H1 (cell line): ENCODE measurements at regions not wholly inside any gene's neighbourhood (a gene's known extent, or its start where the extent isn't known, plus 50 kb on each side); places are given as distances from the start of the nearest gene placed in this dataset.
A peak's percentile ranks its signal among the peaks of the same experiment; 100 is the strongest.

ENCODE experiments used
- CTCF ChIA-PET: fragments of 300-600 bp; sonication (Branson Sonifier 250); formaldehyde crosslinking; loops from one replicate; lab custom pipeline; 2021; ENCODE audit not compliant: partially characterized antibody; lab: Charles Lee
- POLR2A ChIA-PET: fragments of 300-600 bp; sonication (Branson Sonifier 250); formaldehyde crosslinking; loops from one replicate; lab custom pipeline; 2021; ENCODE audit warnings: inconsistent platforms; ENCODE audit not compliant: partially characterized antibody; lab: Charles Lee
- DNase-seq, 2 experiments: peaks; one replicate each; pipeline versions ENCODE4 v3.0.0 to v3.0.0-alpha.2; 2010 to 2022; ENCODE audit warnings: low spot score in 2 of 2, low read depth in 1 of 2, mixed read lengths in 1 of 2
- FAIRE-seq: peaks from 2 replicates; lab custom pipeline; 2011; peaks lifted over from hg19 to GRCh38; lab: Jason Lieb, UNC
- H2AFZ ChIP-seq: 2 replicates; pipeline ENCODE4 v1.8.1; 2012; ENCODE audit warnings: low read length, inconsistent platforms
- H2AK5ac ChIP-seq: 2 replicates; pipeline ENCODE4 v1.6.1; 2013; ENCODE audit warnings: low read depth, low read length
- H2BK120ac ChIP-seq: replicated peaks from 2 replicates; pipeline ENCODE3; 2013; ENCODE audit warnings: low read depth, low read length, inconsistent platforms
- H2BK12ac ChIP-seq: 2 replicates; pipeline ENCODE4 v1.6.1; 2013; ENCODE audit warnings: low read depth, low read length
- H2BK15ac ChIP-seq: 2 replicates; pipeline ENCODE4 v1.6.1; 2013; ENCODE audit warnings: low read length
- H2BK20ac ChIP-seq: 2 replicates; pipeline ENCODE4 v1.6.1; 2013; ENCODE audit warnings: low read length
- H2BK5ac ChIP-seq: 2 replicates; pipeline ENCODE4 v1.6.1; 2013; ENCODE audit warnings: low read depth, low read length
- H3K14ac ChIP-seq: 2 replicates; pipeline ENCODE4 v1.6.1; 2013; ENCODE audit warnings: inconsistent platforms; ENCODE audit not compliant: insufficient read length
- H3K18ac ChIP-seq: 2 replicates; pipeline ENCODE4 v1.6.1; 2013; ENCODE audit warnings: low read length; ENCODE audit errors: extremely low read depth
- H3K23ac ChIP-seq: 2 replicates; pipeline ENCODE4 v1.6.1; 2013; ENCODE audit warnings: inconsistent platforms; ENCODE audit not compliant: insufficient read length
- H3K23me2 ChIP-seq: 2 replicates; pipeline ENCODE4 v1.6.1; 2013; ENCODE audit warnings: low read depth, low read length
- H3K27ac ChIP-seq: 2 replicates; pipeline ENCODE4 v1.6.1; 2011; ENCODE audit warnings: low read depth, low read length, inconsistent platforms
- H3K27me3 ChIP-seq, 4 experiments: replicated peaks in 1 of 4; 1 replicate in 1 of 4; 2 replicates in 3 of 4; pipeline versions ENCODE4 v1.6.1 to v1.8.1; 2011 to 2013; ENCODE audit warnings: low read length in 3 of 4, mild to moderate bottlenecking in 3 of 4, inconsistent platforms in 2 of 4, mixed read lengths in 2 of 4, moderate library complexity in 1 of 4; ENCODE audit not compliant: control insufficient read depth in 3 of 4, insufficient read depth in 3 of 4; ENCODE audit errors: extremely low read depth in 1 of 4
- H3K36me3 ChIP-seq, 4 experiments: 2 replicates each; pipeline versions ENCODE4 v1.6.1 to v1.8.1; 2011 to 2013; ENCODE audit warnings: mild to moderate bottlenecking in 4 of 4, low read length in 3 of 4, moderate library complexity in 2 of 4, control low read depth in 1 of 4, inconsistent platforms in 1 of 4; ENCODE audit not compliant: insufficient read depth in 4 of 4, control insufficient read depth in 2 of 4
- H3K4ac ChIP-seq: replicated peaks from 2 replicates; pipeline ENCODE3; 2013; ENCODE audit warnings: low read length, low read depth, mixed read lengths, inconsistent platforms; ENCODE audit not compliant: insufficient read length
- H3K4me1 ChIP-seq, 4 experiments: replicated peaks in 1 of 4; 1 replicate in 1 of 4; 2 replicates in 3 of 4; pipeline versions ENCODE4 v1.6.1 to v1.8.1; 2011 to 2013; ENCODE audit warnings: low read length in 3 of 4, inconsistent platforms in 2 of 4, mixed read lengths in 1 of 4; ENCODE audit not compliant: insufficient read depth in 4 of 4, control insufficient read depth in 3 of 4
- H3K4me2 ChIP-seq, 2 experiments: 2 replicates each; pipeline versions ENCODE4 v1.6.1 to v1.8.1; 2011 to 2013; ENCODE audit warnings: low read depth in 2 of 2, low read length in 2 of 2, control low read depth in 1 of 2, inconsistent platforms in 1 of 2, mild to moderate bottlenecking in 1 of 2; ENCODE audit not compliant: insufficient read depth in 1 of 2
- H3K4me3 ChIP-seq, 4 experiments: fragments of 200-600, 300-600 bp in 1 of 4; sonication (generic), shearing (Covaris generic), sonication (Bioruptor Twin) in 1 of 4; 2 replicates each; pipeline versions ENCODE4 v1.5.1 to v1.8.1; 2011 to 2016; ENCODE audit warnings: low read length in 4 of 4, low read depth in 3 of 4, control low read depth in 2 of 4, inconsistent platforms in 2 of 4, mild to moderate bottlenecking in 2 of 4, mixed read lengths in 1 of 4, moderate library complexity in 1 of 4; ENCODE audit not compliant: insufficient read depth in 2 of 4; ENCODE audit errors: extremely low read depth in 1 of 4
- H3K56ac ChIP-seq: replicated peaks from 2 replicates; pipeline ENCODE3; 2013; ENCODE audit warnings: low read depth, mild to moderate bottlenecking, mixed read lengths, low read length, inconsistent platforms; ENCODE audit not compliant: insufficient read length
- H3K79me1 ChIP-seq: 2 replicates; pipeline ENCODE4 v1.6.1; 2013; ENCODE audit warnings: low read depth, low read length, control low read depth
- H3K79me2 ChIP-seq, 2 experiments: 2 replicates each; pipeline versions ENCODE4 v1.6.1 to v1.8.1; 2012 to 2013; ENCODE audit warnings: low read length in 2 of 2, mild to moderate bottlenecking in 2 of 2, inconsistent platforms in 1 of 2; ENCODE audit not compliant: insufficient read depth in 2 of 2, control insufficient read depth in 1 of 2
- H3K9ac ChIP-seq, 4 experiments: replicated peaks in 1 of 4; 1 replicate in 1 of 4; 2 replicates in 3 of 4; pipeline versions ENCODE4 v1.6.1 to v1.8.1; 2011 to 2013; ENCODE audit warnings: low read depth in 3 of 4, low read length in 3 of 4, control low read depth in 2 of 4, mild to moderate bottlenecking in 2 of 4, moderate library complexity in 2 of 4, inconsistent platforms in 1 of 4; ENCODE audit errors: extremely low read depth in 1 of 4
- H3K9me3 ChIP-seq, 2 experiments: 2 replicates each; pipeline versions ENCODE4 v1.6.1 to v1.8.1; 2012 to 2013; ENCODE audit warnings: mild to moderate bottlenecking in 2 of 2, moderate library complexity in 2 of 2, control low read depth in 1 of 2, inconsistent platforms in 1 of 2, low read depth in 1 of 2, low read length in 1 of 2, mixed read lengths in 1 of 2; ENCODE audit not compliant: insufficient read depth in 2 of 2
- H4K20me1 ChIP-seq, 2 experiments: replicated peaks in 1 of 2; 2 replicates each; pipeline versions ENCODE3 to v1.8.1; 2011 to 2013; ENCODE audit warnings: inconsistent platforms in 2 of 2, low read length in 2 of 2, mild to moderate bottlenecking in 1 of 2; ENCODE audit not compliant: insufficient read depth in 2 of 2, control insufficient read depth in 1 of 2
- H4K5ac ChIP-seq: 2 replicates; pipeline ENCODE4 v1.6.1; 2013; ENCODE audit warnings: low read length, low read depth, mixed read lengths, inconsistent platforms; ENCODE audit not compliant: insufficient read length
- H4K8ac ChIP-seq: 2 replicates; pipeline ENCODE4 v1.8.0; 2013; ENCODE audit warnings: mild to moderate bottlenecking, moderate library complexity, low read length, inconsistent platforms; ENCODE audit not compliant: insufficient read depth; ENCODE audit errors: extremely low read depth
- H4K91ac ChIP-seq: replicated peaks from 2 replicates; pipeline ENCODE3; 2013; ENCODE audit warnings: low read length, mixed read lengths, inconsistent platforms; ENCODE audit not compliant: insufficient read length
- CTCF ChIP-seq, 3 experiments: IDR thresholded peaks; 1 replicate in 2 of 3; 2 replicates in 1 of 3; pipeline versions ENCODE4 v1.5.1 to v1.6.1; 2011; ENCODE audit warnings: low read length in 3 of 3, mild to moderate bottlenecking in 3 of 3, inconsistent platforms in 2 of 3, low read depth in 1 of 3, moderate library complexity in 1 of 3; ENCODE audit not compliant: insufficient read depth in 1 of 3; ENCODE audit errors: control extremely low read depth in 1 of 3
- HDAC2 ChIP-seq, 2 experiments: fragments of 300-600 bp in 1 of 2; sonication (generic) in 1 of 2; IDR thresholded peaks; 2 replicates each; pipeline ENCODE4 v1.6.1; 2011 to 2012; ENCODE audit warnings: low read depth in 2 of 2, low read length in 2 of 2, mild to moderate bottlenecking in 2 of 2, moderate library complexity in 2 of 2, borderline replicate concordance in 1 of 2, inconsistent platforms in 1 of 2
- JUN ChIP-seq: IDR thresholded peaks from 2 replicates; pipeline ENCODE4 v1.6.1; 2011; ENCODE audit warnings: low read depth, mild to moderate bottlenecking, improper control_type of control experiment, low read length
- JUND ChIP-seq: IDR thresholded peaks from 2 replicates; pipeline ENCODE4 v1.6.1; 2011; ENCODE audit warnings: mild to moderate bottlenecking, improper control_type of control experiment, low read length
- MAFK ChIP-seq: IDR thresholded peaks from 2 replicates; pipeline ENCODE4 v1.6.1; 2012; ENCODE audit warnings: low read depth, mild to moderate bottlenecking, improper control_type of control experiment, low read length
- PHF8 ChIP-seq: fragments of 200-600 bp; sonication (generic); conservative IDR thresholded peaks from 2 replicates; pipeline ENCODE4 v1.7.1; 2012; ENCODE audit warnings: low read depth, mild to moderate bottlenecking, inconsistent platforms, low read length, moderate library complexity
- POLR2AphosphoS5 ChIP-seq: IDR thresholded peaks from 2 replicates; pipeline ENCODE4 v1.6.1; 2011; ENCODE audit warnings: low read depth, low read length
- POU5F1 ChIP-seq: IDR thresholded peaks from 2 replicates; pipeline ENCODE4 v1.6.1; 2011; ENCODE audit warnings: low read depth, mild to moderate bottlenecking, low read length, moderate library complexity
- RXRA ChIP-seq: IDR thresholded peaks from 2 replicates; pipeline ENCODE4 v1.6.1; 2011; ENCODE audit warnings: low read depth, mild to moderate bottlenecking, low read length, moderate library complexity; ENCODE audit not compliant: insufficient read depth
- WGBS, 2 experiments: shearing (Covaris generic) in 1 of 2; methylation state at CpG; one replicate each; pipeline versions ENCODE4 v1.1.6 to v1.1.7; 2013 to 2015; ENCODE audit warnings: low lambda C conversion rate in 2 of 2, mixed read lengths in 2 of 2, inconsistent platforms in 1 of 2, low coverage in 1 of 2, missing lambda C conversion rate in 1 of 2; ENCODE audit not compliant: insufficient replicate concordance in 2 of 2, insufficient coverage in 1 of 2, insufficient read length in 1 of 2; ENCODE audit errors: extremely low coverage in 1 of 2, missing lambda C conversion rate in 1 of 2; 5-methylcytosine and 5-hydroxymethylcytosine counted together

GRCh38 chr7:49119706-49120105, 195.4 kb downstream of the CDC14C start:
- Histone ChIP-seq H2BK120ac (peak overlapping the region; percentile 6), H2AFZ (peak overlapping the region; percentile 90), H3K9ac (no peak overlapping the region), H4K91ac (peak overlapping the region; percentile 20), H4K8ac (no peak overlapping the region), H3K4me1 (no peaks in the 10 kb centered on the region), H3K27ac (no peak overlapping the region), H3K4me2 (no peak overlapping the region), H3K14ac (no peak overlapping the region), H3K79me1 (no peaks in the 10 kb centered on the region), H4K20me1 (no peaks in the 10 kb centered on the region), H3K9me3 (no peaks in the 10 kb centered on the region), H3K4me3 (no peak overlapping the region), H3K18ac (peak overlapping the region; percentile 68), H3K79me2 (no peaks in the 10 kb centered on the region), H3K36me3 (no peaks in the 10 kb centered on the region), H2BK15ac (no peak overlapping the region), H3K4ac (peak overlapping the region; percentile 36), H2AK5ac (no peak overlapping the region), H3K23me2 (no peaks in the 10 kb centered on the region), H3K23ac (no peak overlapping the region), H2BK20ac (peak overlapping the region; percentile 87; the same call in 1 of the 2 replicates), H2BK12ac (peak overlapping the region; percentile 60; the same call in 1 of the 2 replicates), H4K5ac (no peak overlapping the region), H3K56ac (no peak overlapping the region), H3K27me3 (no peaks in the 10 kb centered on the region), H2BK5ac (peak overlapping the region; percentile 32; the same call in 1 of the 2 replicates)
- 95% methylated on average over 2 of the region's 2 CpGs; no CpG with 5 or more reads in 1 of the 2 experiments for WGBS, 2 experiments
- FAIRE-seq: no peak
- DNase-seq: no peak
- POLR2A ChIA-PET: interaction anchor here (1.5 kb wide), 1 partner anchor 17 kb away, joined by 4 read pairs; no protein-coding TSS in a partner anchor
- CTCF ChIA-PET: interaction anchor here (0.8 kb wide), 1 partner anchor 20 kb away, joined by 6 read pairs; no protein-coding TSS in a partner anchor
- TF ChIP-seq CTCF (IDR thresholded peaks at IDR 0.05; ENCODE audit: control extremely low read depth in 1 of 3, insufficient read depth in 1 of 3, low read depth in 1 of 3, low read length in 3 of 3) (no peak), JUN (no peak), RXRA (no peak), POU5F1 (no peak), MAFK (no peak), JUND (no peak), HDAC2 (IDR thresholded peaks at IDR 0.05; ENCODE audit: borderline replicate concordance in 1 of 2, low read depth in 2 of 2, low read length in 2 of 2) (no peak), POLR2AphosphoS5 (no peak), PHF8 (no peak)
